ENCODE measurements at regions not wholly inside any gene's neighbourhood (a gene's known extent, or its start where the extent isn't known, plus 50 kb on each side); places are given as distances from the start of the nearest gene placed in this dataset.

- no peak for DNase-seq
Measured at GRCh38 chr3:176523114-176523513, 674.2 kb downstream of the TBL1XR1 start.

- no peak for DNase-seq
Measured at GRCh38 chr3:176522436-176522835, 674.8 kb downstream of the TBL1XR1 start.

GRCh38 chr3:176521531-176522175 is 675.6 kb downstream of the TBL1XR1 start:
- DNase-seq = no peak

GRCh38 chr3:176514297-176514696 is 683.0 kb downstream of the TBL1XR1 start:
- no peak for DNase-seq

- DNase-seq = no peak
Measured at GRCh38 chr3:176513604-176514003, 683.7 kb downstream of the TBL1XR1 start.

- DNase-seq = no peak
Measured at GRCh38 chr3:176512037-176512436, 685.2 kb downstream of the TBL1XR1 start.

- DNase-seq = no peak
Measured at GRCh38 chr3:176510097-176510496, 687.2 kb downstream of the TBL1XR1 start.

- no peak for DNase-seq
Measured at GRCh38 chr3:176505878-176506621, 691.2 kb downstream of the TBL1XR1 start.

- no peak for DNase-seq
Measured at GRCh38 chr3:176491084-176491483, 706.2 kb downstream of the TBL1XR1 start.

- no peak for DNase-seq
Measured at GRCh38 chr3:176490357-176490756, 706.9 kb downstream of the TBL1XR1 start.

GRCh38 chr3:176479248-176479647 is 718.0 kb downstream of the TBL1XR1 start:
- no peak for DNase-seq

GRCh38 chr3:176469694-176470205 is 727.5 kb downstream of the TBL1XR1 start:
- DNase-seq = no peak

- DNase-seq = no peak
Measured at GRCh38 chr3:176463610-176464009, 733.7 kb downstream of the TBL1XR1 start.

- no peak for DNase-seq
Measured at GRCh38 chr3:176447369-176447768, 749.9 kb downstream of the TBL1XR1 start.

GRCh38 chr3:176442326-176442725 is 755.0 kb downstream of the TBL1XR1 start:
- DNase-seq = no peak

GRCh38 chr3:176439729-176440128 is 757.6 kb downstream of the TBL1XR1 start:
- DNase-seq = no peak

- no peak for DNase-seq
Measured at GRCh38 chr3:176431991-176432390, 765.3 kb downstream of the TBL1XR1 start.

GRCh38 chr3:176431038-176431418 is 766.3 kb downstream of the TBL1XR1 start:
- DNase-seq = no peak

GRCh38 chr3:176430244-176431037 is 766.8 kb downstream of the TBL1XR1 start:
- peak; percentile 84 for DNase-seq

GRCh38 chr3:176428552-176428951 is 768.7 kb downstream of the TBL1XR1 start:
- no peak for DNase-seq

- no peak for DNase-seq
Measured at GRCh38 chr3:176426371-176426770, 770.9 kb downstream of the TBL1XR1 start.

GRCh38 chr3:176416870-176417269 is 780.4 kb downstream of the TBL1XR1 start:
- no peak for DNase-seq

- DNase-seq = no peak
Measured at GRCh38 chr3:176415661-176416295, 781.5 kb downstream of the TBL1XR1 start.

Measured in NCI-H1092 treated with DMSO at 0.1 percent for 48 hours (cell line).